Astrocyte of the cerebellum (primary cell): ENCODE measurements at regions not wholly inside any gene's neighbourhood (a gene's known extent, or its start where the extent isn't known, plus 50 kb on each side); places are given as distances from the start of the nearest gene placed in this dataset.

Experiments
- DNase-seq: peaks from one replicate; pipeline ENCODE4 v3.0.0-alpha.2; 2011; ENCODE audit warnings: low read depth
- H3K4me3 ChIP-seq: 2 replicates; pipeline ENCODE4 v1.5.1; 2011; ENCODE audit warnings: mild to moderate bottlenecking, low read depth, low read length, moderate library complexity
- CTCF ChIP-seq: IDR thresholded peaks from 2 replicates; pipeline ENCODE4 v1.5.1; 2012; ENCODE audit warnings: low read length, low read depth, moderate library complexity, mild to moderate bottlenecking; ENCODE audit errors: missing control alignments
- in situ Hi-C: cut with HindIII; loops from 2 replicates; pipeline ENCODE4 v1.10.0; 2017; ENCODE audit warnings: low sequenced_read_pairs

- TF ChIP-seq CTCF = no peak
- no peak overlapping the region for H3K4me3 ChIP-seq
- in situ Hi-C loops = no loop called here
- DNase-seq = no peak
Measured at GRCh38 chr1:200231787-200232231, 178.0 kb downstream of the ZNF281 start.

- in situ Hi-C loops = no loop called here
- no peak overlapping the region for H3K4me3 ChIP-seq
- no peak for DNase-seq
- TF ChIP-seq CTCF = no peak
Measured at GRCh38 chr1:200230671-200231070, 179.2 kb downstream of the ZNF281 start.

- H3K4me3 ChIP-seq = no peak overlapping the region
- no peak for TF ChIP-seq CTCF
- in situ Hi-C loops = no loop called here
- no peak for DNase-seq
Measured at GRCh38 chr1:200228486-200228885, 181.3 kb downstream of the ZNF281 start.

- H3K4me3 ChIP-seq = no peak overlapping the region
- TF ChIP-seq CTCF = no peak
- in situ Hi-C loops = no loop called here
- no peak for DNase-seq
Measured at GRCh38 chr1:200228081-200228480, 181.8 kb downstream of the ZNF281 start.
